ENCODE measurements at regions not wholly inside any gene's neighbourhood (a gene's known extent, or its start where the extent isn't known, plus 50 kb on each side); places are given as distances from the start of the nearest gene placed in this dataset.

GRCh38 chr1:87594736-87595383 is 266.2 kb downstream of the LMO4 start:
- no peaks in the 10 kb centered on the region for H3K27me3 ChIP-seq (replicated peaks; ENCODE audit: control insufficient read depth, insufficient read depth, low read length, poor library complexity, severe bottlenecking)
- no peak for DNase-seq
- H3K27ac ChIP-seq (ENCODE audit: insufficient read depth, low read length, poor library complexity, severe bottlenecking), result no peak overlapping the region

DNA sequence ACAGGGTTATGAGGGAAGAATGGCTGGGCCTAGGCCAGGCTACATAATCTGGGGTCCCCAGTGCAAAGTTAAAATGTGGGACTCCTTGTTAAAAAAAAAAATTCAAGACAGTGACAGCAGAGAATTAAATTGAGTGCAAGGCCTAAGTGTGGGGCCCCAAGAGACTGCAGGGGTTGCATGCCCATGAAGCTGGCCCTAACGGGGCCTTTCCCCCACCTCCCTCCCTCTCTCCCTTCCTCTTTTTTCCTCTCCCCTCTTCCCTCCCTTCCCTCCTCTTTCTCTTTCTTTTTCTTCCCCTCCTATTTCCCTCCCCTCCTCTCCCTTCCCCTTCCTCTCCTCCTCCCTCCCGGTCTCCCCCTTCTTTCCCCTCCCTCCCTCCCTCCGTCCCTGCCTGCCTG is 266.7 kb downstream of the LMO4 start:
- no peaks in the 10 kb centered on the region for H3K27me3 ChIP-seq (replicated peaks; ENCODE audit: control insufficient read depth, insufficient read depth, low read length, poor library complexity, severe bottlenecking)
- H3K4me3 ChIP-seq (ENCODE audit: insufficient read depth, low read depth, low read length, poor library complexity, severe bottlenecking), result no peak overlapping the region
- H3K27ac ChIP-seq (ENCODE audit: insufficient read depth, low read length, poor library complexity, severe bottlenecking), result no peak overlapping the region
- DNase-seq, result no peak
- no peaks in the 10 kb centered on the region for H3K9me3 ChIP-seq (ENCODE audit: control insufficient read depth, low read length)
- no peaks in the 10 kb centered on the region for H3K4me1 ChIP-seq (ENCODE audit: control insufficient read depth, insufficient read depth, low read length, poor library complexity, severe bottlenecking)
- no peaks in the 10 kb centered on the region for H3K36me3 ChIP-seq (ENCODE audit: control insufficient read depth, insufficient read depth, low read length)

More at GRCh38 chr1:87594736-87595383, 266.2 kb downstream of the LMO4 start:
- H3K4me3 ChIP-seq (ENCODE audit: insufficient read depth, low read depth, low read length, poor library complexity, severe bottlenecking), result no peak overlapping the region
- no peaks in the 10 kb centered on the region for H3K4me1 ChIP-seq (ENCODE audit: control insufficient read depth, insufficient read depth, low read length, poor library complexity, severe bottlenecking)
- H3K9me3 ChIP-seq (ENCODE audit: control insufficient read depth, low read length), result no peaks in the 10 kb centered on the region
- H3K36me3 ChIP-seq (ENCODE audit: control insufficient read depth, insufficient read depth, low read length), result no peaks in the 10 kb centered on the region

GRCh38 chr1:87598429-87598828 is 269.7 kb downstream of the LMO4 start:
- no peaks in the 10 kb centered on the region for H3K36me3 ChIP-seq (ENCODE audit: control insufficient read depth, insufficient read depth, low read length)
- H3K4me1 ChIP-seq (ENCODE audit: control insufficient read depth, insufficient read depth, low read length, poor library complexity, severe bottlenecking), result no peaks in the 10 kb centered on the region

DNA sequence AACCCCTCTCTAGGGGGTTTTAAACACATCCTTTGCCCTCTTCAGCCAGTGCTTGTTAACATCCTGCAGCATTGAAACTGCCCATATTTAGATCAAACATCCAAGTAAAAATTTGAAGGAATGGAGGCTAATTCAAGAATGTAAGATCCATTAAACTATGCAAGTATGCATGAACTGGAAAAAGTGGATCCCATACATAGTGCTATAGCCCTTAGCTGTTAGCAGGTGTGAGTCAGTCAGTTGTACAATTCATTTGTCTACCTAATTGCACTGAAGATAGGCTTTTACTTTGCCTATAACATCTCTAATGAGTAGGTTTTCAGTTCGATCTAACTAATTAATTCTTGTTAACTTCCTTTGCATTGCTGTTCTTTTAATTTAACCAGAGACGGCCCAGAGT is 270.9 kb downstream of the LMO4 start:
- Histone ChIP-seq H3K4me1 (ENCODE audit: control insufficient read depth, insufficient read depth, low read length, poor library complexity, severe bottlenecking) (no peaks in the 10 kb centered on the region), H3K4me3 (ENCODE audit: insufficient read depth, low read depth, low read length, poor library complexity, severe bottlenecking) (no peak overlapping the region), H3K36me3 (ENCODE audit: control insufficient read depth, insufficient read depth, low read length) (no peaks in the 10 kb centered on the region), H3K9me3 (ENCODE audit: control insufficient read depth, low read length) (no peaks in the 10 kb centered on the region), H3K27ac (ENCODE audit: insufficient read depth, low read length, poor library complexity, severe bottlenecking) (no peak overlapping the region), H3K27me3 (replicated peaks; ENCODE audit: control insufficient read depth, insufficient read depth, low read length, poor library complexity, severe bottlenecking) (no peaks in the 10 kb centered on the region)
- DNase-seq, result no peak

More at GRCh38 chr1:87598429-87598828, 269.7 kb downstream of the LMO4 start:
- H3K4me3 ChIP-seq (ENCODE audit: insufficient read depth, low read depth, low read length, poor library complexity, severe bottlenecking), result no peak overlapping the region
- no peaks in the 10 kb centered on the region for H3K27me3 ChIP-seq (replicated peaks; ENCODE audit: control insufficient read depth, insufficient read depth, low read length, poor library complexity, severe bottlenecking)
- no peaks in the 10 kb centered on the region for H3K9me3 ChIP-seq (ENCODE audit: control insufficient read depth, low read length)
- DNase-seq, result no peak
- no peak overlapping the region for H3K27ac ChIP-seq (ENCODE audit: insufficient read depth, low read length, poor library complexity, severe bottlenecking)

DNA sequence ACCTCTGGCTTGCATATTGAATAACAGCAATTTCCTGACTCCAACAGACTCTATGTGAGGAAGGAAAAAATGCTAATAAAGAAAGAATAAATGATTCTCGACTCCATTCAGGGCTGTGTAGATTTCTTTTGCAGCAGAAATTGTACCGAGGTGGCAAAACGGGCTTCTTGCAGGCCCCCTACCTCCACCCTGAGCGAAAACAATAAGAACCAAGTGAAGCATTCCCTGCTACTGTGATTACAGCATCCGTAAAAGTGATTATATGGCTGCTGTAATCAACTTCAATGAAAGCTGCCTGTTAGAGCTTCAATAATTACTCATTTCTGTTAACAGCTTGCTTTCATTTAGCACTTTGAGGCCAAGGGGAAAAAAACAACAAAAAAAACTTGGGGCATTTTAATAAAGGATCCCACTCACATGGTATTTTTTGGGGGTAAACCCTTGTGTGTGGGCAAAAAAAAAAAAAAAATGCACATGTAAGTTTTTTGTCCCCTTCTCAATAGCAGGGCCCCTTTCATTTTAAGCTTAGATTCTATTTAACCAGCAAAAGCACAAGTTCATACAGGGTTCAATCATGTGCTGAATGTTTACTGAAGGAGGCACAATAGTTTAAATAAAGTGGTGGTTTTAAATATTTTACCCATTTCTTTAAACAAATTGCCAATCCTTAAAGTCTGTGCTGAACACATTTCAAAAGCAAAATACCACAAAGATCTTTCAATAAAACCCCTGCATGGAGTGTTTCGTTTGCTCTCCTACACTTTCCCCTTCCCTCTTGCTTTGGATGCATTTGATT is 271.6 kb downstream of the LMO4 start:
- H3K9me3 ChIP-seq (ENCODE audit: control insufficient read depth, low read length), result no peaks in the 10 kb centered on the region
- no peaks in the 10 kb centered on the region for H3K4me1 ChIP-seq (ENCODE audit: control insufficient read depth, insufficient read depth, low read length, poor library complexity, severe bottlenecking)
- no peaks in the 10 kb centered on the region for H3K36me3 ChIP-seq (ENCODE audit: control insufficient read depth, insufficient read depth, low read length)
- no peaks in the 10 kb centered on the region for H3K27me3 ChIP-seq (replicated peaks; ENCODE audit: control insufficient read depth, insufficient read depth, low read length, poor library complexity, severe bottlenecking)
- H3K4me3 ChIP-seq (ENCODE audit: insufficient read depth, low read depth, low read length, poor library complexity, severe bottlenecking), result no peak overlapping the region
- no peak overlapping the region for H3K27ac ChIP-seq (ENCODE audit: insufficient read depth, low read length, poor library complexity, severe bottlenecking)
- no peak for DNase-seq

DNA sequence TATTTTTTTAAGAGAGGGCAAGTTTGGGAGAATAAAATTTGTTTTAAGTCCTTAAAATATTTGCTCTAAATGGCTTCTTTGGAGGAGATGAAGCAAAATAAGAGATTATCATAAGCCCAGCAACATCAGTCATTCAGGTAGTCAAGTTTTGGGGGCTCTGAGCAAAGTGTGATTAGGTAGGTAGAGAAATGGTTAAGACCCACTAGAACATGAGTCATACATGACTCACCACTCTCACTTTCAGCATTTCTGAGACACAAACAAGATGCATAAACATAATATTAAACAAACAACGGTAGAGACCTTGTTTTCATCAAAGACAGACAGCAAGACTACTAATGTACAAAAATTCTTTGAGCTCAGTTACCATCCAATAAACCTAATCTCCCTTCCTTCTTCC is 272.2 kb downstream of the LMO4 start:
- no peak overlapping the region for H3K4me3 ChIP-seq (ENCODE audit: insufficient read depth, low read depth, low read length, poor library complexity, severe bottlenecking)
- H3K27ac ChIP-seq (ENCODE audit: insufficient read depth, low read length, poor library complexity, severe bottlenecking), result no peak overlapping the region
- H3K9me3 ChIP-seq (ENCODE audit: control insufficient read depth, low read length), result no peaks in the 10 kb centered on the region
- H3K36me3 ChIP-seq (ENCODE audit: control insufficient read depth, insufficient read depth, low read length), result no peaks in the 10 kb centered on the region
- H3K4me1 ChIP-seq (ENCODE audit: control insufficient read depth, insufficient read depth, low read length, poor library complexity, severe bottlenecking), result no peaks in the 10 kb centered on the region
- no peak for DNase-seq
- H3K27me3 ChIP-seq (replicated peaks; ENCODE audit: control insufficient read depth, insufficient read depth, low read length, poor library complexity, severe bottlenecking), result no peaks in the 10 kb centered on the region

DNA sequence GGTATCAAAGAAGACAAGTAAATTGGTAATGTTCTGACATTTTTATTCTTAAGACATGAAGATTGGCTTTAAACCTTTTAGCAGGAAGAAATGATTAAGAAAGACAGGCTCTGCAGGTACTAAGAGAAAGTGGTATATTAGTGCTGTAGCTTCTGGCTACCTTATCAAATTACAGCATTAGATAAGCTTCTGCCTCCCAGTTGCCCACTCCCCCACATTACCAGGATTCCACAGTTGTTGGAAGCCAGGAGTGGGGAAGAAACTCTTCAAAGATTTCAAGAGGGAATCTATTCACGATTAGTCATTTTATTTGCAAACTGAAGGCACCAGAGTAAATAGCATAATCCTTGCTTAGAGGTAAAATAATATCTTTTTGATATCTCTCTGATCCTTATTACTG is 274.9 kb downstream of the LMO4 start:
- no peak overlapping the region for H3K4me3 ChIP-seq (ENCODE audit: insufficient read depth, low read depth, low read length, poor library complexity, severe bottlenecking)
- H3K4me1 ChIP-seq (ENCODE audit: control insufficient read depth, insufficient read depth, low read length, poor library complexity, severe bottlenecking), result no peaks in the 10 kb centered on the region
- no peaks in the 10 kb centered on the region for H3K36me3 ChIP-seq (ENCODE audit: control insufficient read depth, insufficient read depth, low read length)
- no peak overlapping the region for H3K27ac ChIP-seq (ENCODE audit: insufficient read depth, low read length, poor library complexity, severe bottlenecking)
- DNase-seq, result no peak
- H3K27me3 ChIP-seq (replicated peaks; ENCODE audit: control insufficient read depth, insufficient read depth, low read length, poor library complexity, severe bottlenecking), result no peaks in the 10 kb centered on the region
- H3K9me3 ChIP-seq (ENCODE audit: control insufficient read depth, low read length), result no peaks in the 10 kb centered on the region

DNA sequence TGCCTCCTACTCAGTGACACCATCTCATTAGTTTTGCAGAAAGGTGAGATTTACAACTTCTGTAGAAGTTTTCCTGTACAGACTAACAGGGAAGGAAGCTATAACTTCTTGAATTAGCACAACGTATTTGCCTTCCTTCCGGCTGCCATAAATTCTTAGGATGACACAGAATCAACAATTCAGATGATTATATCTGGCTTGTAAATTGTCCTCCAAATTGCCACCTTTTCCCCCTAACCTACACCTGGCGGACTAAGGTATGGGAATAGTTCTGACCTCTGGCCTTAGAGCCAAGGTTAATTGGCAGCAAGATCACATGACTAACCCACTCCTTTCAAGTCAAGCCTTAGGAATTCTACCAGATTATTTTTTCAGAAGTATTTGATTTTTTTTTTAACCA is 284.3 kb downstream of the LMO4 start:
- H3K27me3 ChIP-seq (replicated peaks; ENCODE audit: control insufficient read depth, insufficient read depth, low read length, poor library complexity, severe bottlenecking), result no peaks in the 10 kb centered on the region
- no peaks in the 10 kb centered on the region for H3K4me1 ChIP-seq (ENCODE audit: control insufficient read depth, insufficient read depth, low read length, poor library complexity, severe bottlenecking)
- H3K36me3 ChIP-seq (ENCODE audit: control insufficient read depth, insufficient read depth, low read length), result no peaks in the 10 kb centered on the region
- H3K4me3 ChIP-seq (ENCODE audit: insufficient read depth, low read depth, low read length, poor library complexity, severe bottlenecking), result no peak overlapping the region
- no peak for DNase-seq
- no peaks in the 10 kb centered on the region for H3K9me3 ChIP-seq (ENCODE audit: control insufficient read depth, low read length)
- no peak overlapping the region for H3K27ac ChIP-seq (ENCODE audit: insufficient read depth, low read length, poor library complexity, severe bottlenecking)

- no peaks in the 10 kb centered on the region for H3K36me3 ChIP-seq (ENCODE audit: control insufficient read depth, insufficient read depth, low read length)
- no peak overlapping the region for H3K4me3 ChIP-seq (ENCODE audit: insufficient read depth, low read depth, low read length, poor library complexity, severe bottlenecking)
- no peak for DNase-seq
- H3K27ac ChIP-seq (ENCODE audit: insufficient read depth, low read length, poor library complexity, severe bottlenecking), result no peak overlapping the region
- H3K4me1 ChIP-seq (ENCODE audit: control insufficient read depth, insufficient read depth, low read length, poor library complexity, severe bottlenecking), result no peaks in the 10 kb centered on the region
- no peaks in the 10 kb centered on the region for H3K27me3 ChIP-seq (replicated peaks; ENCODE audit: control insufficient read depth, insufficient read depth, low read length, poor library complexity, severe bottlenecking)
- no peaks in the 10 kb centered on the region for H3K9me3 ChIP-seq (ENCODE audit: control insufficient read depth, low read length)
Measured at GRCh38 chr1:87615491-87615890, 286.8 kb downstream of the LMO4 start.

GRCh38 chr1:87615901-87616300 is 287.2 kb downstream of the LMO4 start:
- Histone ChIP-seq H3K4me3 (ENCODE audit: insufficient read depth, low read depth, low read length, poor library complexity, severe bottlenecking) (no peak overlapping the region), H3K9me3 (ENCODE audit: control insufficient read depth, low read length) (no peaks in the 10 kb centered on the region), H3K4me1 (ENCODE audit: control insufficient read depth, insufficient read depth, low read length, poor library complexity, severe bottlenecking) (no peaks in the 10 kb centered on the region), H3K27ac (ENCODE audit: insufficient read depth, low read length, poor library complexity, severe bottlenecking) (no peak overlapping the region), H3K27me3 (replicated peaks; ENCODE audit: control insufficient read depth, insufficient read depth, low read length, poor library complexity, severe bottlenecking) (no peaks in the 10 kb centered on the region), H3K36me3 (ENCODE audit: control insufficient read depth, insufficient read depth, low read length) (no peaks in the 10 kb centered on the region)
- DNase-seq, result no peak

Measured in effector memory CD4-positive, alpha-beta T cell (primary cell).